C4-2B (cell line): ENCODE measurements at regions not wholly inside any gene's neighbourhood (a gene's known extent, or its start where the extent isn't known, plus 50 kb on each side); places are given as distances from the start of the nearest gene placed in this dataset.

ENCODE experiments used
- ZFX ChIP-seq: fragments of 450-650 bp; IDR thresholded peaks from 2 replicates; pipeline ENCODE4 v1.6.1; 2017
- TF ChIP-seq, protein P1 (sequence below): fragments of 450-650 bp; conservative IDR thresholded peaks from 2 replicates; pipeline ENCODE4 v1.5.1; 2017; ENCODE audit warnings: mild to moderate bottlenecking

- TF ChIP-seq, protein P1, sequence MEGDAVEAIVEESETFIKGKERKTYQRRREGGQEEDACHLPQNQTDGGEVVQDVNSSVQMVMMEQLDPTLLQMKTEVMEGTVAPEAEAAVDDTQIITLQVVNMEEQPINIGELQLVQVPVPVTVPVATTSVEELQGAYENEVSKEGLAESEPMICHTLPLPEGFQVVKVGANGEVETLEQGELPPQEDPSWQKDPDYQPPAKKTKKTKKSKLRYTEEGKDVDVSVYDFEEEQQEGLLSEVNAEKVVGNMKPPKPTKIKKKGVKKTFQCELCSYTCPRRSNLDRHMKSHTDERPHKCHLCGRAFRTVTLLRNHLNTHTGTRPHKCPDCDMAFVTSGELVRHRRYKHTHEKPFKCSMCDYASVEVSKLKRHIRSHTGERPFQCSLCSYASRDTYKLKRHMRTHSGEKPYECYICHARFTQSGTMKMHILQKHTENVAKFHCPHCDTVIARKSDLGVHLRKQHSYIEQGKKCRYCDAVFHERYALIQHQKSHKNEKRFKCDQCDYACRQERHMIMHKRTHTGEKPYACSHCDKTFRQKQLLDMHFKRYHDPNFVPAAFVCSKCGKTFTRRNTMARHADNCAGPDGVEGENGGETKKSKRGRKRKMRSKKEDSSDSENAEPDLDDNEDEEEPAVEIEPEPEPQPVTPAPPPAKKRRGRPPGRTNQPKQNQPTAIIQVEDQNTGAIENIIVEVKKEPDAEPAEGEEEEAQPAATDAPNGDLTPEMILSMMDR: no peak
- TF ChIP-seq ZFX: no peak
These were observed 120.9 kb upstream of the IRAK1BP1 start for GRCh38 chr6:78746457-78746856.
